ENCODE measurements at regions not wholly inside any gene's neighbourhood (a gene's known extent, or its start where the extent isn't known, plus 50 kb on each side); places are given as distances from the start of the nearest gene placed in this dataset.
A peak's percentile ranks its signal among the peaks of the same experiment; 100 is the strongest.

- intact Hi-C loops (cut with micrococcal nuclease) = loop anchor here (1.0 to 5.0 kb wide), 7 partner anchors 41 to 591 kb away; no protein-coding TSS in a partner anchor
- H3K9ac ChIP-seq (ENCODE audit: low read length) = peak overlapping the region; percentile 34
- BruUV-seq (replicated peaks) = no TSS peak
Measured at GRCh38 chr5:33299621-33300208, 141.1 kb upstream of the TARS1 start.

GRCh38 chr5:33300209-33300742 lies 140.5 kb upstream of the TARS1 start:
- Histone ChIP-seq H3K9me2 (replicated peaks; ENCODE audit: low read length) (no peaks in the 10 kb centered on the region), H3K4me1 (ENCODE audit: insufficient read depth, low read length) (peaks cover 21% of the 10 kb centered on the region), H3K9ac (ENCODE audit: low read length) (peak overlapping the region; percentile 34), H3K27ac (ENCODE audit: low read length) (peak overlapping the region; percentile 47), H3K4me3 (ENCODE audit: low read length) (peak overlapping the region; percentile 21; the same call in 1 of the 2 replicates), H2AFZ (ENCODE audit: low read length) (peak overlapping the region; percentile 80), H3K79me2 (ENCODE audit: low read length) (no peaks in the 10 kb centered on the region), H3K27me3 (ENCODE audit: low read length) (no peaks in the 10 kb centered on the region), H3K4me2 (ENCODE audit: low read length) (peak overlapping the region; percentile 66), H3K9me3 (ENCODE audit: low read length) (no peaks in the 10 kb centered on the region), H4K20me1 (ENCODE audit: low read length) (no peaks in the 10 kb centered on the region), H3F3A (ENCODE audit: low read length, unreplicated experiment) (no peaks in the 10 kb centered on the region), H3K36me3 (ENCODE audit: low read depth, low read length) (no peaks in the 10 kb centered on the region)
- ATAC-seq (peak; percentile 23), DNase-seq (no peak)
- ChIA-PET POLR2A (ENCODE audit: unreplicated experiment) (no interaction called here), CTCF (interaction anchor here (0.7 to 1.5 kb wide), 7 partner anchors 9 to 122 kb away, joined by 3 to 8 read pairs (median 5); no protein-coding TSS in a partner anchor)
- TF ChIP-seq, protein P1, sequence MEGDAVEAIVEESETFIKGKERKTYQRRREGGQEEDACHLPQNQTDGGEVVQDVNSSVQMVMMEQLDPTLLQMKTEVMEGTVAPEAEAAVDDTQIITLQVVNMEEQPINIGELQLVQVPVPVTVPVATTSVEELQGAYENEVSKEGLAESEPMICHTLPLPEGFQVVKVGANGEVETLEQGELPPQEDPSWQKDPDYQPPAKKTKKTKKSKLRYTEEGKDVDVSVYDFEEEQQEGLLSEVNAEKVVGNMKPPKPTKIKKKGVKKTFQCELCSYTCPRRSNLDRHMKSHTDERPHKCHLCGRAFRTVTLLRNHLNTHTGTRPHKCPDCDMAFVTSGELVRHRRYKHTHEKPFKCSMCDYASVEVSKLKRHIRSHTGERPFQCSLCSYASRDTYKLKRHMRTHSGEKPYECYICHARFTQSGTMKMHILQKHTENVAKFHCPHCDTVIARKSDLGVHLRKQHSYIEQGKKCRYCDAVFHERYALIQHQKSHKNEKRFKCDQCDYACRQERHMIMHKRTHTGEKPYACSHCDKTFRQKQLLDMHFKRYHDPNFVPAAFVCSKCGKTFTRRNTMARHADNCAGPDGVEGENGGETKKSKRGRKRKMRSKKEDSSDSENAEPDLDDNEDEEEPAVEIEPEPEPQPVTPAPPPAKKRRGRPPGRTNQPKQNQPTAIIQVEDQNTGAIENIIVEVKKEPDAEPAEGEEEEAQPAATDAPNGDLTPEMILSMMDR (conservative IDR thresholded peaks at IDR 0.05; ENCODE audit: low read depth, low read length) = 0 out of 2 replicates have a peak, but pooled peaks have one; percentile 12
- TF ChIP-seq EZH2 (IDR thresholded peaks at IDR 0.05; ENCODE audit: low read length, unreplicated experiment) = no peak
- no peak for TF ChIP-seq EZH2phosphoT487 (IDR thresholded peaks at IDR 0.05; ENCODE audit: borderline replicate concordance, low read length)
- intact Hi-C loops (cut with micrococcal nuclease) = loop anchor here (1.0 to 5.0 kb wide), 6 partner anchors 42 to 591 kb away; no protein-coding TSS in a partner anchor
- no TSS peak for BruUV-seq (replicated peaks)

More at GRCh38 chr5:33299621-33300208, 141.1 kb upstream of the TARS1 start:
- H3K4me1 ChIP-seq (ENCODE audit: insufficient read depth, low read length) = peaks cover 21% of the 10 kb centered on the region
- H3K4me2 ChIP-seq (ENCODE audit: low read length) = peak overlapping the region; percentile 66
- H3K9me2 ChIP-seq (replicated peaks; ENCODE audit: low read length) = no peaks in the 10 kb centered on the region
- peak overlapping the region; percentile 80 for H2AFZ ChIP-seq (ENCODE audit: low read length)
- H3K27me3 ChIP-seq (ENCODE audit: low read length) = no peaks in the 10 kb centered on the region
- H3K79me2 ChIP-seq (ENCODE audit: low read length) = no peaks in the 10 kb centered on the region
- H3K36me3 ChIP-seq (ENCODE audit: low read depth, low read length) = no peaks in the 10 kb centered on the region
- H3K27ac ChIP-seq (ENCODE audit: low read length) = peak overlapping the region; percentile 47
- POLR2A ChIA-PET (ENCODE audit: unreplicated experiment) = interaction anchor here (0.6 kb wide), 1 partner anchor 181 kb away, joined by 3 read pairs; no protein-coding TSS in a partner anchor
- TF ChIP-seq, protein P1 (conservative IDR thresholded peaks at IDR 0.05; ENCODE audit: low read depth, low read length) = peak; percentile 86
- TF ChIP-seq EZH2 (IDR thresholded peaks at IDR 0.05; ENCODE audit: low read length, unreplicated experiment) = no peak
- CTCF ChIA-PET = interaction anchor here (0.5 to 1.5 kb wide), 10 partner anchors 9 to 382 kb away, joined by 3 to 8 read pairs (median 4); no protein-coding TSS in a partner anchor
- peak overlapping the region; percentile 21; the same call in 1 of the 2 replicates for H3K4me3 ChIP-seq (ENCODE audit: low read length)
- peak; percentile 72 for DNase-seq
- H3K9me3 ChIP-seq (ENCODE audit: low read length) = no peaks in the 10 kb centered on the region
- peak; percentile 82 for ATAC-seq
- H4K20me1 ChIP-seq (ENCODE audit: low read length) = no peaks in the 10 kb centered on the region
- H3F3A ChIP-seq (ENCODE audit: low read length, unreplicated experiment) = no peaks in the 10 kb centered on the region

Measured in PC-3 (cell line).